ENCODE measurements at regions not wholly inside any gene's neighbourhood (a gene's known extent, or its start where the extent isn't known, plus 50 kb on each side); places are given as distances from the start of the nearest gene placed in this dataset.

DNA sequence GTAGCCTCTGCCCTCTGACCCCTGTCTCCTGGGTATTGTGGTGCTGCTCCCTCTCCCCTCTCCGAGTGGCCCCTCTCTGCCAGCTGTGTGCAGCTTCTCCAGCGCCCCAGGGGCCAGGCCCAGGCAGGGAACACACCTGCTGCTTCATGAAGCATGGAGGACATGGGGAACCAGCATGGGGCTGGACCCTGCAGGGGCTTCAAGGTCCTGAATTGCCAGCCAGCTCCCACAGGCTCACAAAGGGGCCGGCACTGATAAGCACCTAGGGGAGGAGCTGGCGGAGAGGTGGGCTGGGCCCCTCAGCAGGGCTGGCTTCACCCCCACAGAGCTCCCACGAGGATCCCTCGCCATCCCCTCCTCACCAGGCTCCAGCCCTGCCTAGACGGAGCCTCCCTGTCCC, 77.4 kb upstream of the GPC1 start:
- TF ChIP-seq, protein P1, sequence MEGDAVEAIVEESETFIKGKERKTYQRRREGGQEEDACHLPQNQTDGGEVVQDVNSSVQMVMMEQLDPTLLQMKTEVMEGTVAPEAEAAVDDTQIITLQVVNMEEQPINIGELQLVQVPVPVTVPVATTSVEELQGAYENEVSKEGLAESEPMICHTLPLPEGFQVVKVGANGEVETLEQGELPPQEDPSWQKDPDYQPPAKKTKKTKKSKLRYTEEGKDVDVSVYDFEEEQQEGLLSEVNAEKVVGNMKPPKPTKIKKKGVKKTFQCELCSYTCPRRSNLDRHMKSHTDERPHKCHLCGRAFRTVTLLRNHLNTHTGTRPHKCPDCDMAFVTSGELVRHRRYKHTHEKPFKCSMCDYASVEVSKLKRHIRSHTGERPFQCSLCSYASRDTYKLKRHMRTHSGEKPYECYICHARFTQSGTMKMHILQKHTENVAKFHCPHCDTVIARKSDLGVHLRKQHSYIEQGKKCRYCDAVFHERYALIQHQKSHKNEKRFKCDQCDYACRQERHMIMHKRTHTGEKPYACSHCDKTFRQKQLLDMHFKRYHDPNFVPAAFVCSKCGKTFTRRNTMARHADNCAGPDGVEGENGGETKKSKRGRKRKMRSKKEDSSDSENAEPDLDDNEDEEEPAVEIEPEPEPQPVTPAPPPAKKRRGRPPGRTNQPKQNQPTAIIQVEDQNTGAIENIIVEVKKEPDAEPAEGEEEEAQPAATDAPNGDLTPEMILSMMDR (IDR thresholded peaks at IDR 0.05; ENCODE audit: borderline replicate concordance, extremely low read depth, low read length, poor library complexity, severe bottlenecking): no peak
- TF ChIP-seq EZH2 (IDR thresholded peaks at IDR 0.05; ENCODE audit: borderline replicate concordance, low read depth, low read length, severe bottlenecking): no peak
